ENCODE measurements at regions not wholly inside any gene's neighbourhood (a gene's known extent, or its start where the extent isn't known, plus 50 kb on each side); places are given as distances from the start of the nearest gene placed in this dataset.

DNA sequence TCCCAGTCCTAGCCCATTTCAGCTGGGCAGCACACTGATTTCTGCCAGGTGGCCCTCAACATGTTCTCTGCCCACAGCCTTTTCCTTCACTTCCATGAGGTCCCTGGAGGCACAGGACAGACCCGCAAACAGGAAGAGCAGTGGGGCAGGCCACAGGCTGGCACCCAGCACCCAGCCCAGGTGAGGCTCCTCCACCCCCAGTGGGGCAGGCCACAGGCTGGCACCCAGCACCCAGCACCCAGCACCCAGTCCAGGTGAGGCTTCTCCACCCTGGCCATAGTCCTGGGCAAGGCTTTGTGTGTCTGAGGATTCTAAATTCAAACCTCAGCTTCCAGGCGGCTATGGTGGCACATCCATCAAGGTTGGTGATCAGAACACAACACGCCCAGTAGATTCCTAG is 1413.0 kb downstream of the BRD1 start:
- TF ChIP-seq, protein P1, sequence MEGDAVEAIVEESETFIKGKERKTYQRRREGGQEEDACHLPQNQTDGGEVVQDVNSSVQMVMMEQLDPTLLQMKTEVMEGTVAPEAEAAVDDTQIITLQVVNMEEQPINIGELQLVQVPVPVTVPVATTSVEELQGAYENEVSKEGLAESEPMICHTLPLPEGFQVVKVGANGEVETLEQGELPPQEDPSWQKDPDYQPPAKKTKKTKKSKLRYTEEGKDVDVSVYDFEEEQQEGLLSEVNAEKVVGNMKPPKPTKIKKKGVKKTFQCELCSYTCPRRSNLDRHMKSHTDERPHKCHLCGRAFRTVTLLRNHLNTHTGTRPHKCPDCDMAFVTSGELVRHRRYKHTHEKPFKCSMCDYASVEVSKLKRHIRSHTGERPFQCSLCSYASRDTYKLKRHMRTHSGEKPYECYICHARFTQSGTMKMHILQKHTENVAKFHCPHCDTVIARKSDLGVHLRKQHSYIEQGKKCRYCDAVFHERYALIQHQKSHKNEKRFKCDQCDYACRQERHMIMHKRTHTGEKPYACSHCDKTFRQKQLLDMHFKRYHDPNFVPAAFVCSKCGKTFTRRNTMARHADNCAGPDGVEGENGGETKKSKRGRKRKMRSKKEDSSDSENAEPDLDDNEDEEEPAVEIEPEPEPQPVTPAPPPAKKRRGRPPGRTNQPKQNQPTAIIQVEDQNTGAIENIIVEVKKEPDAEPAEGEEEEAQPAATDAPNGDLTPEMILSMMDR (IDR thresholded peaks at IDR 0.05): no peak
- no peak for TF ChIP-seq EZH2 (IDR thresholded peaks at IDR 0.05; ENCODE audit: borderline replicate concordance, insufficient read depth, low read depth, low read length, poor library complexity, severe bottlenecking)
